ENCODE measurements at regions not wholly inside any gene's neighbourhood (a gene's known extent, or its start where the extent isn't known, plus 50 kb on each side); places are given as distances from the start of the nearest gene placed in this dataset.

- Mint-ChIP-seq H3K9me3 (peaks cover 6% of the 10 kb centered on the region), H3K4me3 (no peak overlapping the region), H3K4me1 (peaks cover 16% of the 10 kb centered on the region), H3K27ac (no peak overlapping the region), H3K27me3 (ENCODE audit: insufficient read depth, low read depth) (peaks cover 2% of the 10 kb centered on the region), H3K36me3 (no peaks in the 10 kb centered on the region)
- DNase-seq (ENCODE audit: low spot score), result no peak
- Histone ChIP-seq H3K9ac (no peak overlapping the region), H3K9me3 (ENCODE audit: low read depth) (no peaks in the 10 kb centered on the region), H3F3A (ENCODE audit: low read depth) (no peaks in the 10 kb centered on the region), H3K4me2 (no peak overlapping the region), H3K27ac (no peak overlapping the region), H2AFZ (replicated peaks) (no peak overlapping the region), H4K20me1 (ENCODE audit: low read depth) (no peaks in the 10 kb centered on the region), H3K79me2 (ENCODE audit: low read depth) (no peaks in the 10 kb centered on the region), H3K4me3 (no peak overlapping the region), H3K36me3 (no peaks in the 10 kb centered on the region), H3K27me3 (no peaks in the 10 kb centered on the region), H3K4me1 (no peaks in the 10 kb centered on the region)
- TF ChIP-seq CTCF (IDR thresholded peaks at IDR 0.05), result no peak
- TF ChIP-seq EZH2phosphoT487 (IDR thresholded peaks at IDR 0.05), result no peak
- TF ChIP-seq EZH2 (IDR thresholded peaks at IDR 0.05), result no peak
Observed at GRCh38 chr20:16209951-16210361, 363.3 kb downstream of the KIF16B start.

GRCh38 chr20:16209357-16209756 lies 363.9 kb downstream of the KIF16B start:
- no peak overlapping the region for H3K27ac Mint-ChIP-seq
- no peaks in the 10 kb centered on the region for H3K36me3 ChIP-seq
- peaks cover 2% of the 10 kb centered on the region for H3K27me3 Mint-ChIP-seq (ENCODE audit: insufficient read depth, low read depth)
- no peak overlapping the region for H3K4me3 Mint-ChIP-seq
- no peak overlapping the region for H3K9ac ChIP-seq
- no peak overlapping the region for H3K27ac ChIP-seq
- DNase-seq (ENCODE audit: low spot score), result no peak
- H2AFZ ChIP-seq (replicated peaks), result no peak overlapping the region
- no peak overlapping the region for H3K4me2 ChIP-seq
- peaks cover 6% of the 10 kb centered on the region for H3K9me3 Mint-ChIP-seq
- H3K36me3 Mint-ChIP-seq, result no peaks in the 10 kb centered on the region
- no peaks in the 10 kb centered on the region for H4K20me1 ChIP-seq (ENCODE audit: low read depth)
- H3K9me3 ChIP-seq (ENCODE audit: low read depth), result no peaks in the 10 kb centered on the region
- no peaks in the 10 kb centered on the region for H3K27me3 ChIP-seq
- no peaks in the 10 kb centered on the region for H3F3A ChIP-seq (ENCODE audit: low read depth)
- TF ChIP-seq CTCF (IDR thresholded peaks at IDR 0.05) (no peak), EZH2phosphoT487 (IDR thresholded peaks at IDR 0.05) (no peak), EZH2 (IDR thresholded peaks at IDR 0.05) (no peak)
- no peaks in the 10 kb centered on the region for H3K79me2 ChIP-seq (ENCODE audit: low read depth)
- H3K4me3 ChIP-seq, result no peak overlapping the region
- H3K4me1 Mint-ChIP-seq, result peaks cover 11% of the 10 kb centered on the region
- H3K4me1 ChIP-seq, result no peaks in the 10 kb centered on the region

- Mint-ChIP-seq H3K9me3 (peaks cover 4% of the 10 kb centered on the region), H3K36me3 (no peaks in the 10 kb centered on the region), H3K27ac (no peak overlapping the region), H3K4me1 (peaks cover 10% of the 10 kb centered on the region), H3K27me3 (ENCODE audit: insufficient read depth, low read depth) (peaks cover 2% of the 10 kb centered on the region), H3K4me3 (no peak overlapping the region)
- Histone ChIP-seq H3K36me3 (no peaks in the 10 kb centered on the region), H3K27me3 (no peaks in the 10 kb centered on the region), H3K4me3 (no peak overlapping the region), H3F3A (ENCODE audit: low read depth) (no peaks in the 10 kb centered on the region), H3K4me1 (no peaks in the 10 kb centered on the region), H3K27ac (no peak overlapping the region), H3K9me3 (ENCODE audit: low read depth) (no peaks in the 10 kb centered on the region), H3K4me2 (no peak overlapping the region), H4K20me1 (ENCODE audit: low read depth) (no peaks in the 10 kb centered on the region), H2AFZ (replicated peaks) (no peak overlapping the region), H3K79me2 (ENCODE audit: low read depth) (no peaks in the 10 kb centered on the region), H3K9ac (no peak overlapping the region)
- TF ChIP-seq CTCF (IDR thresholded peaks at IDR 0.05) (no peak), EZH2 (IDR thresholded peaks at IDR 0.05) (no peak), EZH2phosphoT487 (IDR thresholded peaks at IDR 0.05) (no peak)
- no peak for DNase-seq (ENCODE audit: low spot score)
Observed at GRCh38 chr20:16208443-16208842, 364.8 kb downstream of the KIF16B start.

All from neural progenitor cell (in vitro differentiated cells).